ENCODE measurements at regions not wholly inside any gene's neighbourhood (a gene's known extent, or its start where the extent isn't known, plus 50 kb on each side); places are given as distances from the start of the nearest gene placed in this dataset.

DNA sequence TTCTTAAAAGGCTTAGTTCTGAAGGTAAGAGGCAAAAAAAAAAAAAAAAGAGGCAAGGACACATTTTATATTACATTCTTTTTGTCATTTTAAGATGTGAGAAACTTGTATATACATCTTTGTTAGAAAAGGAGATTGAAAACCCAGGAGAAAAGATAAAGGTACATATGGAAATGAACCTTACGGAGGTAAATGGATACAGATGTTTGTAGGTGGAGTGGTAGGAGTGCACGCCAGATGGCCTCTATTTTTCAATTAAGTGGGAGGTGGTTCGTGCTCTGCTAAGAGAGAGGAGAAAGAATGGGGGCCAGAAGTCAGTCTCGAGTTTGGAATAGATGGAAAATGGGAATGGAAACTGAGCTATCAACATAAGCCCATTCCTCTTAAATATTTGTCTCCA, 622.5 kb upstream of the GHITM start:
- TF ChIP-seq, protein P1, sequence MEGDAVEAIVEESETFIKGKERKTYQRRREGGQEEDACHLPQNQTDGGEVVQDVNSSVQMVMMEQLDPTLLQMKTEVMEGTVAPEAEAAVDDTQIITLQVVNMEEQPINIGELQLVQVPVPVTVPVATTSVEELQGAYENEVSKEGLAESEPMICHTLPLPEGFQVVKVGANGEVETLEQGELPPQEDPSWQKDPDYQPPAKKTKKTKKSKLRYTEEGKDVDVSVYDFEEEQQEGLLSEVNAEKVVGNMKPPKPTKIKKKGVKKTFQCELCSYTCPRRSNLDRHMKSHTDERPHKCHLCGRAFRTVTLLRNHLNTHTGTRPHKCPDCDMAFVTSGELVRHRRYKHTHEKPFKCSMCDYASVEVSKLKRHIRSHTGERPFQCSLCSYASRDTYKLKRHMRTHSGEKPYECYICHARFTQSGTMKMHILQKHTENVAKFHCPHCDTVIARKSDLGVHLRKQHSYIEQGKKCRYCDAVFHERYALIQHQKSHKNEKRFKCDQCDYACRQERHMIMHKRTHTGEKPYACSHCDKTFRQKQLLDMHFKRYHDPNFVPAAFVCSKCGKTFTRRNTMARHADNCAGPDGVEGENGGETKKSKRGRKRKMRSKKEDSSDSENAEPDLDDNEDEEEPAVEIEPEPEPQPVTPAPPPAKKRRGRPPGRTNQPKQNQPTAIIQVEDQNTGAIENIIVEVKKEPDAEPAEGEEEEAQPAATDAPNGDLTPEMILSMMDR (IDR thresholded peaks at IDR 0.05; ENCODE audit: insufficient read depth, low read length, poor library complexity, severe bottlenecking), result no peak
- TF ChIP-seq EZH2phosphoT487 (conservative IDR thresholded peaks at IDR 0.05; ENCODE audit: low read length), result no peak

Data from SU-DHL-6 (cell line).